CD14-positive monocyte (primary cell): ENCODE measurements at regions not wholly inside any gene's neighbourhood (a gene's known extent, or its start where the extent isn't known, plus 50 kb on each side); places are given as distances from the start of the nearest gene placed in this dataset.

Source experiments
- DNase-seq, 3 donors: peaks; one replicate each; pipeline ENCODE4 v3.0.0-alpha.2; 2011 to 2022
- H2AFZ ChIP-seq: 2 replicates; pipeline ENCODE4 v1.6.0; 2012; ENCODE audit warnings: mild to moderate bottlenecking, low read depth, low read length, inconsistent platforms; ENCODE audit not compliant: insufficient read depth, poor library complexity, severe bottlenecking
- H3K27ac ChIP-seq, 2 donors: 1 replicate in 1 of 2; 2 replicates in 1 of 2; pipeline ENCODE4 v1.5.1; 2012 to 2013; ENCODE audit warnings: low read length in 2 of 2, control low read depth in 1 of 2, inconsistent platforms in 1 of 2, low read depth in 1 of 2, mild to moderate bottlenecking in 1 of 2
- H3K27me3 ChIP-seq, 2 donors: one replicate each; pipeline versions ENCODE4 v1.6.0 to v1.6.1; 2011 to 2013; ENCODE audit warnings: low read length in 2 of 2; ENCODE audit not compliant: control insufficient read depth in 2 of 2, insufficient read depth in 2 of 2
- H3K36me3 ChIP-seq, 2 donors: replicated peaks in 1 of 2; 1 replicate in 1 of 2; 2 replicates in 1 of 2; pipeline versions ENCODE4 v1.5.1 to v1.6.1; 2012 to 2013; ENCODE audit warnings: low read length in 2 of 2, control low read depth in 1 of 2, inconsistent platforms in 1 of 2, mild to moderate bottlenecking in 1 of 2; ENCODE audit not compliant: insufficient read depth in 2 of 2, control insufficient read depth in 1 of 2
- H3K4me1 ChIP-seq, 2 donors: 1 replicate in 1 of 2; 2 replicates in 1 of 2; pipeline versions ENCODE4 v1.5.1 to v1.6.1; 2012 to 2013; ENCODE audit warnings: low read length in 2 of 2, control low read depth in 1 of 2, inconsistent platforms in 1 of 2, mild to moderate bottlenecking in 1 of 2, moderate library complexity in 1 of 2; ENCODE audit not compliant: insufficient read depth in 2 of 2, control insufficient read depth in 1 of 2
- H3K4me2 ChIP-seq: replicated peaks from 2 replicates; pipeline ENCODE3; 2012; ENCODE audit warnings: low read length, moderate library complexity, mild to moderate bottlenecking; ENCODE audit not compliant: poor library complexity, severe bottlenecking; ENCODE audit errors: extremely low read depth
- H3K4me3 ChIP-seq, 3 experiments: fragments of 200-600 bp in 1 of 3; sonication (generic) in 1 of 3; replicated peaks in 1 of 3; 1 replicate in 2 of 3; 2 replicates in 1 of 3; pipeline ENCODE4 v1.5.1; 2011 to 2013; ENCODE audit warnings: low read length in 3 of 3, mild to moderate bottlenecking in 3 of 3, control low read depth in 2 of 3, low read depth in 2 of 3, inconsistent platforms in 1 of 3, moderate library complexity in 1 of 3
- H3K79me2 ChIP-seq: 2 replicates; pipeline ENCODE4 v1.6.0; 2012; ENCODE audit warnings: mild to moderate bottlenecking, control low read depth, inconsistent platforms, low read length, moderate library complexity; ENCODE audit not compliant: insufficient read depth
- H3K9ac ChIP-seq: 2 replicates; pipeline ENCODE4 v1.6.0; 2017; ENCODE audit warnings: low read length, mild to moderate bottlenecking; ENCODE audit not compliant: insufficient read depth, poor library complexity, severe bottlenecking
- H3K9me3 ChIP-seq, 2 donors: replicated peaks in 1 of 2; 1 replicate in 1 of 2; 2 replicates in 1 of 2; pipeline versions ENCODE4 v1.5.1 to v1.6.1; 2012 to 2013; ENCODE audit warnings: low read length in 2 of 2, control low read depth in 1 of 2; ENCODE audit not compliant: control insufficient read depth in 1 of 2, insufficient read depth in 1 of 2
- H4K20me1 ChIP-seq: 2 replicates; pipeline ENCODE4 v1.6.0; 2012; ENCODE audit warnings: mild to moderate bottlenecking, low read length, control low read depth, moderate library complexity; ENCODE audit not compliant: insufficient read depth
- H3K27ac Mint-ChIP-seq, 7 donors: one replicate each; pipeline ENCODE4 v1.8.0; 2020; ENCODE audit warnings: mild to moderate bottlenecking in 7 of 7, mixed read lengths in 7 of 7, moderate library complexity in 6 of 7, inconsistent platforms in 2 of 7
- H3K27me3 Mint-ChIP-seq, 3 donors: one replicate each; pipeline ENCODE4 v1.8.0; 2021 to 2022; ENCODE audit warnings: low read depth in 3 of 3, mild to moderate bottlenecking in 3 of 3, mixed read lengths in 3 of 3, moderate library complexity in 3 of 3, inconsistent platforms in 1 of 3
- H3K36me3 Mint-ChIP-seq, 2 donors: one replicate each; pipeline ENCODE4 v1.8.0; 2020; ENCODE audit warnings: mixed read lengths in 2 of 2, inconsistent platforms in 1 of 2, mild to moderate bottlenecking in 1 of 2
- H3K4me1 Mint-ChIP-seq: one replicate; pipeline ENCODE4 v1.8.0; 2020; ENCODE audit warnings: mild to moderate bottlenecking, mixed read lengths
- H3K4me3 Mint-ChIP-seq, 2 donors: one replicate each; pipeline ENCODE4 v1.8.0; 2020; ENCODE audit warnings: mild to moderate bottlenecking in 2 of 2, mixed read lengths in 2 of 2, moderate library complexity in 1 of 2
- H3K9me3 Mint-ChIP-seq, 7 donors: one replicate each; pipeline ENCODE4 v1.8.0; 2020 to 2022; ENCODE audit warnings: mixed read lengths in 7 of 7, mild to moderate bottlenecking in 6 of 7, moderate library complexity in 6 of 7, inconsistent platforms in 2 of 7
- WGBS: methylation state at CpG from one replicate; pipeline ENCODE4 v1.1.5; 2013; ENCODE audit warnings: missing lambda C conversion rate; ENCODE audit not compliant: insufficient coverage; 5-methylcytosine and 5-hydroxymethylcytosine counted together
- intact Hi-C, 2 donors: fragments of 100-400 bp; cut with micrococcal nuclease; formaldehyde crosslinking; loops; one replicate each; pipeline versions ENCODE4 v1.15.0 to v1.15.1; 2023
- TF ChIP-seq, protein P1 (sequence below): fragments of 200-600 bp; IDR thresholded peaks from one replicate; pipeline ENCODE4 v1.8.0; 2022; ENCODE audit warnings: antibody characterized with exemption, mild to moderate bottlenecking

DNA sequence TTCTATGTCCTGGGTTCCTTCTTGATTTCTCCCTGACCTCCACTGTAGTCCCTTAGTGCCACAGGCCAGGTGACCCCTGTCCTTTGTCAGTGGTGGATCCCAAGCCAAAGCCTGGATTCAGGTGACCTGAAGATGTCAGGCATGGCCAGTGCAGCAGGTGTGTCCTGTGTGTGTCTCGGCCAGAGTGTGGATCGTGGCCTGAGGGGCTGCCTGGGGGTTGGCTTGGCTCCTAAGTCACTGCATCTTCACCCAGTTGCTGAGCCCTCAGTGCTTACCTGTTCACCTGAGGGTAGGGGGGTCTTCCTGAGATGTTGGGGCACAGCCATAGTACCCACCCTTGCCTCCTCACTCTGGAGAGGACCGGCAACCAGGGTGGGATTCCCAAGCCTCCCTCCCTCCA lies 61.8 kb upstream of the PITX1 start:
- Histone ChIP-seq H3K36me3 (no peaks in the 10 kb centered on the region), H3K4me1 (no peaks in the 10 kb centered on the region), H3K9me3 (no peaks in the 10 kb centered on the region), H3K4me2 (no peak overlapping the region), H3K79me2 (no peaks in the 10 kb centered on the region), H4K20me1 (no peaks in the 10 kb centered on the region), H2AFZ (no peak overlapping the region), H3K27me3 (peaks cover 0 to 5% of the 10 kb centered on the region in 2 donors), H3K9ac (no peak overlapping the region), H3K4me3 (no peak overlapping the region), H3K27ac (no peak overlapping the region)
- TF ChIP-seq, protein P1, sequence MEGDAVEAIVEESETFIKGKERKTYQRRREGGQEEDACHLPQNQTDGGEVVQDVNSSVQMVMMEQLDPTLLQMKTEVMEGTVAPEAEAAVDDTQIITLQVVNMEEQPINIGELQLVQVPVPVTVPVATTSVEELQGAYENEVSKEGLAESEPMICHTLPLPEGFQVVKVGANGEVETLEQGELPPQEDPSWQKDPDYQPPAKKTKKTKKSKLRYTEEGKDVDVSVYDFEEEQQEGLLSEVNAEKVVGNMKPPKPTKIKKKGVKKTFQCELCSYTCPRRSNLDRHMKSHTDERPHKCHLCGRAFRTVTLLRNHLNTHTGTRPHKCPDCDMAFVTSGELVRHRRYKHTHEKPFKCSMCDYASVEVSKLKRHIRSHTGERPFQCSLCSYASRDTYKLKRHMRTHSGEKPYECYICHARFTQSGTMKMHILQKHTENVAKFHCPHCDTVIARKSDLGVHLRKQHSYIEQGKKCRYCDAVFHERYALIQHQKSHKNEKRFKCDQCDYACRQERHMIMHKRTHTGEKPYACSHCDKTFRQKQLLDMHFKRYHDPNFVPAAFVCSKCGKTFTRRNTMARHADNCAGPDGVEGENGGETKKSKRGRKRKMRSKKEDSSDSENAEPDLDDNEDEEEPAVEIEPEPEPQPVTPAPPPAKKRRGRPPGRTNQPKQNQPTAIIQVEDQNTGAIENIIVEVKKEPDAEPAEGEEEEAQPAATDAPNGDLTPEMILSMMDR = no peak
- Mint-ChIP-seq H3K36me3 (no peaks in the 10 kb centered on the region), H3K4me3 (no peak overlapping the region), H3K9me3 (peaks cover 0 to 3% (median 0%) of the 10 kb centered on the region in 7 donors), H3K27me3 (peaks cover 15 to 19% (median 19%) of the 10 kb centered on the region in 3 donors), H3K4me1 (no peaks in the 10 kb centered on the region), H3K27ac (no peak overlapping the region)
- no peak for DNase-seq
- intact Hi-C loops = no loop called here
- 80% methylated on average over 1 of the region's 3 CpGs for WGBS

DNA sequence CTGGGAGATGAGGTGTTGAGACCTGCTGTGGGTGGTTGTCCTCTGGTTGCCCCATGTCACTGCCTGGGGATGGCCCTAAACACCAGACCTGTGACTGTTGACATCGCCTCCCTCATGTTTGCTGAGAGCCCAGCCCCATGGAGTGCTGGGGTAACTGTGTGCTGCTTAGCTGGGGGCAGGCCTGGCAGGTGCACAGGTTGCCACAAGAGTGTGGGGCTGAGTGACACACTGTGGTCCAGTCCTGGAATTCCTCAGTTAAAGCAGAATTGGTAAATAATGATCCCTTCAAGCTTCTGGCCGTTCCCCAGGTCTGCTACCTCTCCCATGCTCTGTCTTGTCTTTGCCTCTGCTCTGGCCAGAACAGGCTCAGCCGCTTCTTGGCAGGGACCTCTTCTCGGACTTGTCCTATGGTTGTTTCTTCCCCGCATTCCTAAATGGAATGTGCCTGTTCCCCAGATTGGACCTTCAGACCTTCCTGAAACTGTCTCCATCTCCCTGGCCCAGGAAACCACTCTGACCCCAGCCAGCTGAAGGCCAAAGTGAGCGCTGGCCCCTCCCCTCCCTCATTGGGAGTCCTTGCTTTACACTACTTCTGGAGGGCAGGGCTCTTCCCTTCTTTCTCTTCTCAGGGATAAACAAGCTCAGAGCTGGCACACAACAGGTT lies 61.2 kb upstream of the PITX1 start:
- no peak overlapping the region for H3K27ac ChIP-seq
- H4K20me1 ChIP-seq = no peaks in the 10 kb centered on the region
- H3K36me3 ChIP-seq = no peaks in the 10 kb centered on the region
- H3K9ac ChIP-seq = no peak overlapping the region
- no peaks in the 10 kb centered on the region for H3K4me1 Mint-ChIP-seq
- H3K9me3 Mint-ChIP-seq = peaks cover 0 to 3% (median 0%) of the 10 kb centered on the region in 7 donors
- no peaks in the 10 kb centered on the region for H3K4me1 ChIP-seq
- H3K4me3 Mint-ChIP-seq = no peak overlapping the region
- H3K27me3 Mint-ChIP-seq = peaks cover 13 to 19% (median 18%) of the 10 kb centered on the region in 3 donors
- H3K9me3 ChIP-seq = no peaks in the 10 kb centered on the region
- DNase-seq = no peak
- TF ChIP-seq, protein P1 = no peak
- intact Hi-C loops = no loop called here
- peaks cover 0 to 5% of the 10 kb centered on the region in 2 donors for H3K27me3 ChIP-seq
- H3K79me2 ChIP-seq = no peaks in the 10 kb centered on the region
- no peak overlapping the region for H3K4me2 ChIP-seq
- no peak overlapping the region for H2AFZ ChIP-seq
- no peaks in the 10 kb centered on the region for H3K36me3 Mint-ChIP-seq
- WGBS = 97% methylated on average over 6 of the region's 6 CpGs
- H3K4me3 ChIP-seq = no peak overlapping the region
- no peak overlapping the region for H3K27ac Mint-ChIP-seq
